ENCODE measurements at regions not wholly inside any gene's neighbourhood (a gene's known extent, or its start where the extent isn't known, plus 50 kb on each side); places are given as distances from the start of the nearest gene placed in this dataset.

- no peak for DNase-seq (ENCODE audit: low spot score)
- TF ChIP-seq CTCF (IDR thresholded peaks at IDR 0.05), result no peak
- no peak overlapping the region for H3K4me3 ChIP-seq
These were observed 77.8 kb upstream of the ZNF804B start for GRCh38 chr7:88681682-88682081.

GRCh38 chr7:88670536-88670935 is 89.0 kb upstream of the ZNF804B start:
- DNase-seq (ENCODE audit: low spot score), result no peak
- TF ChIP-seq CTCF (IDR thresholded peaks at IDR 0.05), result no peak
- H3K27ac ChIP-seq, result no peak overlapping the region
- no peak overlapping the region for H3K4me3 ChIP-seq

More at GRCh38 chr7:88681682-88682081, 77.8 kb upstream of the ZNF804B start:
- H3K27ac ChIP-seq, result no peak overlapping the region

- Histone ChIP-seq H3K4me3 (no peak overlapping the region), H3K27ac (no peak overlapping the region)
- no peak for TF ChIP-seq CTCF (IDR thresholded peaks at IDR 0.05)
These were observed 89.6 kb upstream of the ZNF804B start for GRCh38 chr7:88669913-88670312.

GRCh38 chr7:88668591-88668990 is 90.9 kb upstream of the ZNF804B start:
- Histone ChIP-seq H3K4me3 (no peak overlapping the region), H3K27ac (no peak overlapping the region)
- no peak for TF ChIP-seq CTCF (IDR thresholded peaks at IDR 0.05)
- DNase-seq (ENCODE audit: low spot score), result no peak

More at GRCh38 chr7:88669913-88670312, 89.6 kb upstream of the ZNF804B start:
- DNase-seq (ENCODE audit: low spot score), result no peak

DNA sequence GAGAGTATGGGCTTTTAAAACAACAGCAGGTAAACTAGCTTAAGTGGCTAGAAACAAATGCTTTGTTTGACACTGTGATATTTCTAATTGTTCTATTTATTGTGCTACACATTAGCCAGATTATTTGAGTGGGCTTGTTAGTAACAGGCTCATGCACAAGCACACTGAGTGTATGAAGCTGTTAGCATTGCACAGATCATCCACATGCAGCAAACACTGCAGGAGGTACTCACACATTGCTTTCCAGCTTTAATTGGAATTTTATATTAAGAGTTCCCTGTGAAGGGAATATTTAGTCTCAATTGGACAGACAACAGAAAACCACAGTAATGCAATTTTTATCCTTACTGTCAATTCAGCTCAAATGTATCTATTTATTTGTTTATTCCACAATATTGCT is 92.9 kb upstream of the ZNF804B start:
- no peak overlapping the region for H3K4me3 ChIP-seq
- no peak for TF ChIP-seq CTCF (IDR thresholded peaks at IDR 0.05)
- DNase-seq (ENCODE audit: low spot score), result no peak
- H3K27ac ChIP-seq, result no peak overlapping the region

DNA sequence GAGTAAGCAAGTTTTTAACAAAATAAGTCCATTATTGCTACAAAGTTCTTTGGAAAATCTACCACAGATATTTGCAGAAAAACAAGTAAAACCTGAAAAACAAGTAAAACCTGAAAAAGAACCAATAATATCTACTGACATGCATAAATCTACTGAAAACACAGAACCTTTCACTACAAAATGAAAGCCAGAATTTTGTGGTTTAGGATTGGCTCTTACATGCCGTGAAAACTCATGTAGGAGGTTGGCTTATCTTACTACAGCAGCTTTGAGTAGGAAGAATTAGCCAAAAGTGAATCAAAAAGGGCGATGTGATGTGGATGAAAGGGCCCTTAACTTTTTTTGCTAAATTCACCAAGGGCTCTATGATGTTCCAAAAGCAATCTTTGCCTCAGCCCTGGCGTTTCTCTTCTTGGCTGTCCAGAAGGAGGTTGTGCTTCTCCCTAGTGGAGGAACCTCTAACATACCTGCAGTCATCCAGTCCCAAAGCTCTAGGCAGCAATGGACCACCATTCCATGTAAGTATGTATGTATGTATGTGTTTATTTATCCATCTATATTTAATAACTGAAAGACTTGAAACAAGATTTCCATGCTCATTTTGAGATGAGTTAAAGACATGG is 93.5 kb upstream of the ZNF804B start:
- Histone ChIP-seq H3K4me3 (no peak overlapping the region), H3K27ac (no peak overlapping the region)
- no peak for TF ChIP-seq CTCF (IDR thresholded peaks at IDR 0.05)
- DNase-seq (ENCODE audit: low spot score), result no peak

DNA sequence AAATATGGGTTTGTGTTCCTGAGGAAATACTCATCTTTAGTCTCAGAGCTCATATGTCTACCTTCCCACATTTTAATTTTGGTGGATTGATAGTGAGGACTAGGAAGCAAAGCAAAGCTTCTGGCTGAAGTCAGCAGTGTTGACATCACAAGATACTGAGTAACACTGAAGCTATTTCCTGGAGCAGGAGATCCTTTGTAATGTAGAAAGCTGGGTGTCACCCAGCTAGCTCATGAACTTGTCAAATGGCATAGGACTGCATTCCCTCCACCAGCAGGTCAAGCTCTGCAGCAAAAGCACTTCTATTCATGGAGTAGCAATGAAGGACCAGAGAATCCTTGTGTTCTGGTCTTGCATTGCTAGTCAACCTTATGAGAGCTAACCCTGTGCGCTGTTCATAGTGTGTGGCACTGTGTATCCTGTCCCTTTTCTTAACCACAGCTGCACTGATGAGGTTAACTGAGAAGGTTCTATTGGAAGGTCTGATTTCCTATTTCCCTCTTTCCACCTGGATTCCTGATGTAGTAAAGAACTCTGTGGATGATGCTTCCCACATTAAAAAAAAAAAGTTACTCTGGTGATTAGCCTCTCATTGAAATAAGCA is 94.8 kb upstream of the ZNF804B start:
- no peak for TF ChIP-seq CTCF (IDR thresholded peaks at IDR 0.05)
- H3K27ac ChIP-seq, result no peak overlapping the region
- DNase-seq (ENCODE audit: low spot score), result no peak
- H3K4me3 ChIP-seq, result no peak overlapping the region
